WTC11 (cell line): ENCODE measurements at regions not wholly inside any gene's neighbourhood (a gene's known extent, or its start where the extent isn't known, plus 50 kb on each side); places are given as distances from the start of the nearest gene placed in this dataset.

Experiments used
- ATAC-seq: fragments of 200-7000 bp; cut with Tn5 transposase; 2 replicates; pipeline ENCODE4 v1.10.0; 2021; ENCODE audit warnings: mild to moderate bottlenecking, moderate library complexity
- CTCF ChIA-PET: fragments of 300-600 bp; sonication (Branson Sonifier 250); formaldehyde crosslinking; loops from one replicate; lab custom pipeline; 2021; ENCODE audit warnings: antibody characterized with exemption; lab: Charles Lee
- POLR2A ChIA-PET: fragments of 350-600 bp; sonication (Branson Sonifier 250); formaldehyde crosslinking; loops from one replicate; lab custom pipeline; 2021; ENCODE audit warnings: antibody characterized with exemption; lab: Charles Lee
- DNase-seq: peaks from one replicate; pipeline ENCODE4 v3.0.0; 2021; ENCODE audit warnings: low spot score
- H3K27ac Mint-ChIP-seq: 2 replicates; pipeline ENCODE4 v1.8.0; 2021; ENCODE audit warnings: mixed read lengths
- H3K27me3 Mint-ChIP-seq: 2 replicates; pipeline ENCODE4 v1.8.0; 2021; ENCODE audit warnings: low read depth, mild to moderate bottlenecking, moderate library complexity, mixed read lengths
- H3K36me3 Mint-ChIP-seq: 2 replicates; pipeline ENCODE4 v1.8.0; 2021; ENCODE audit warnings: mixed read lengths
- H3K4me1 Mint-ChIP-seq: 2 replicates; pipeline ENCODE4 v1.8.0; 2022; ENCODE audit warnings: mixed read lengths
- H3K4me3 Mint-ChIP-seq: 2 replicates; pipeline ENCODE4 v1.8.0; 2021; ENCODE audit warnings: mild to moderate bottlenecking, moderate library complexity, mixed read lengths
- H3K9me3 Mint-ChIP-seq: 2 replicates; pipeline ENCODE4 v1.8.0; 2021; ENCODE audit warnings: mixed read lengths
- CREM ChIP-seq: sonication (generic); formaldehyde crosslinking; IDR thresholded peaks from 2 replicates; pipeline ENCODE4 v1.8.1; 2022; ENCODE audit warnings: mild to moderate bottlenecking, missing genetic modification reagents, moderate library complexity
- ESRRA ChIP-seq: sonication (generic); formaldehyde crosslinking; IDR thresholded peaks from 2 replicates; pipeline ENCODE4 v1.8.1; 2022; ENCODE audit warnings: mild to moderate bottlenecking, missing genetic modification reagents, borderline replicate concordance
- FOXK1 ChIP-seq: sonication (generic); formaldehyde crosslinking; IDR thresholded peaks from 2 replicates; pipeline ENCODE4 v1.8.0; 2022; ENCODE audit warnings: mild to moderate bottlenecking, moderate library complexity, missing genetic modification reagents
- IRF2 ChIP-seq: sonication (generic); formaldehyde crosslinking; IDR thresholded peaks from 2 replicates; pipeline ENCODE4 v1.8.0; 2022; ENCODE audit warnings: low read depth, missing genetic modification reagents, borderline replicate concordance
- JAZF1 ChIP-seq: fragments of 250-450 bp; sonication (Bioruptor Pico); IDR thresholded peaks from 2 replicates; pipeline ENCODE4 v1.9.0; 2021; ENCODE audit warnings: moderate library complexity, mild to moderate bottlenecking, inconsistent platforms
- JUN ChIP-seq: sonication (generic); formaldehyde crosslinking; IDR thresholded peaks from 2 replicates; pipeline ENCODE4 v1.8.0; 2023; ENCODE audit warnings: mild to moderate bottlenecking, missing genetic modification reagents
- MXD4 ChIP-seq: fragments of 250-450 bp; sonication (Bioruptor Pico); IDR thresholded peaks from 2 replicates; pipeline ENCODE4 v1.8.0; 2021; ENCODE audit warnings: mild to moderate bottlenecking, moderate library complexity, borderline replicate concordance
- NFATC4 ChIP-seq: fragments of 250-450 bp; sonication (Bioruptor Pico); IDR thresholded peaks from 2 replicates; pipeline ENCODE4 v1.9.0; 2021; ENCODE audit warnings: mild to moderate bottlenecking
- NFE2L1 ChIP-seq: sonication (generic); formaldehyde crosslinking; IDR thresholded peaks from 2 replicates; pipeline ENCODE4 v1.8.1; 2023; ENCODE audit warnings: missing genetic modification reagents
- NR3C1 ChIP-seq: sonication (generic); formaldehyde crosslinking; conservative IDR thresholded peaks from 2 replicates; pipeline ENCODE4 v1.8.1; 2023; ENCODE audit warnings: low read depth, mild to moderate bottlenecking, missing genetic modification reagents
- OVOL2 ChIP-seq: fragments of 250-450 bp; sonication (Bioruptor Pico); IDR thresholded peaks from 2 replicates; pipeline ENCODE4 v1.9.0; 2021; ENCODE audit warnings: mild to moderate bottlenecking, borderline replicate concordance
- PRRX2 ChIP-seq: fragments of 250-450 bp; sonication (Bioruptor Pico); IDR thresholded peaks from 2 replicates; pipeline ENCODE4 v1.8.0; 2021; ENCODE audit warnings: mild to moderate bottlenecking
- RELA ChIP-seq: sonication (generic); formaldehyde crosslinking; IDR thresholded peaks from 2 replicates; pipeline ENCODE4 v1.8.1; 2022; ENCODE audit warnings: missing genetic modification reagents, mild to moderate bottlenecking, borderline replicate concordance
- SMAD3 ChIP-seq: sonication (generic); formaldehyde crosslinking; IDR thresholded peaks from 2 replicates; pipeline ENCODE4 v1.8.0; 2022; ENCODE audit warnings: missing genetic modification reagents, mild to moderate bottlenecking, borderline replicate concordance
- SMAD4 ChIP-seq: sonication (generic); formaldehyde crosslinking; IDR thresholded peaks from 2 replicates; pipeline ENCODE4 v1.8.0; 2022; ENCODE audit warnings: mild to moderate bottlenecking, missing genetic modification reagents
- TCF7 ChIP-seq: sonication (generic); formaldehyde crosslinking; IDR thresholded peaks from 2 replicates; pipeline ENCODE4 v1.8.0; 2022; ENCODE audit warnings: mild to moderate bottlenecking, low read depth, missing genetic modification reagents, moderate library complexity
- TEAD1 ChIP-seq: sonication (generic); formaldehyde crosslinking; IDR thresholded peaks from 2 replicates; pipeline ENCODE4 v1.8.0; 2022; ENCODE audit warnings: mild to moderate bottlenecking, missing genetic modification reagents
- ZNF121 ChIP-seq: sonication (generic); formaldehyde crosslinking; IDR thresholded peaks from 2 replicates; pipeline ENCODE4 v1.8.0; 2023; ENCODE audit warnings: missing genetic modification reagents
- ZNF138 ChIP-seq: sonication (generic); formaldehyde crosslinking; conservative IDR thresholded peaks from 2 replicates; pipeline ENCODE4 v1.8.1; 2022; ENCODE audit warnings: mild to moderate bottlenecking, moderate library complexity, missing genetic modification reagents
- ZNF232 ChIP-seq: sonication (generic); formaldehyde crosslinking; IDR thresholded peaks from 2 replicates; pipeline ENCODE4 v1.8.0; 2022; ENCODE audit warnings: mild to moderate bottlenecking, missing genetic modification reagents
- ZNF396 ChIP-seq: fragments of 250-450 bp; sonication (Bioruptor Pico); IDR thresholded peaks from 2 replicates; pipeline ENCODE4 v1.8.0; 2021; ENCODE audit warnings: mild to moderate bottlenecking, moderate library complexity, borderline replicate concordance
- TF ChIP-seq, protein P1 (sequence below): sonication (generic); formaldehyde crosslinking; IDR thresholded peaks from 2 replicates; pipeline ENCODE4 v1.8.1; 2022; ENCODE audit warnings: low read depth, mild to moderate bottlenecking, moderate library complexity, missing genetic modification reagents, borderline replicate concordance
- TF ChIP-seq, protein P2 (sequence below): sonication (generic); formaldehyde crosslinking; IDR thresholded peaks from 2 replicates; pipeline ENCODE4 v1.8.0; 2022; ENCODE audit warnings: mild to moderate bottlenecking, missing genetic modification reagents

DNA sequence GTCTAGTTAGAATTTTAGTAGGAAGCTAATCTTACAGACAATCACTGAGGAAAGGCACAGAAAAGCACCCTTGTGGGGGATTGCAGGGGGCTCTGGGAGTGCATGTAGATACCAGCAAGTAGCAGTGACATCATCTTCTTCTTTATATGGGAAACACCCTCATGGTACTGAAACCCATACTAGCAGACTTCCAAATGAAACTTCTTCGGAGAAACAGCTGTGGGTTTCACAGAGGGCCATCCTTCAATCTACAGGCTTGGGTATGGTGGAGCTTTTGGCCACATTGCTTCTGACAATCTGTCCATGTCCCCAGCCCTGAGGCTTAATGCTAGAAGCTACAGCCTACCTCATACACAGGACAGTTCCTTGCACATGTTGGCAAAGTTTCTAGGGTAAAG, 165.2 kb upstream of the NFIB start:
- ChIA-PET POLR2A (no interaction called here), CTCF (no interaction called here)
- ATAC-seq (peak; percentile 18; the same call in 1 of the 2 replicates), DNase-seq (no peak)
- no peak overlapping the region for H3K4me3 Mint-ChIP-seq
- no peak overlapping the region for H3K27ac Mint-ChIP-seq
- no peaks in the 10 kb centered on the region for H3K27me3 Mint-ChIP-seq
- 0 out of 2 replicates have a peak, but pooled peaks cover 3% of the 10 kb centered on the region for H3K36me3 Mint-ChIP-seq
- peaks cover 9% of the 10 kb centered on the region for H3K9me3 Mint-ChIP-seq
- TF ChIP-seq ESRRA (CRISPR knock-in tag), result no peak
- no peak for TF ChIP-seq RELA (CRISPR knock-in tag)
- no peak for TF ChIP-seq ZNF232
- H3K4me1 Mint-ChIP-seq, result peaks cover 50% of the 10 kb centered on the region

DNA sequence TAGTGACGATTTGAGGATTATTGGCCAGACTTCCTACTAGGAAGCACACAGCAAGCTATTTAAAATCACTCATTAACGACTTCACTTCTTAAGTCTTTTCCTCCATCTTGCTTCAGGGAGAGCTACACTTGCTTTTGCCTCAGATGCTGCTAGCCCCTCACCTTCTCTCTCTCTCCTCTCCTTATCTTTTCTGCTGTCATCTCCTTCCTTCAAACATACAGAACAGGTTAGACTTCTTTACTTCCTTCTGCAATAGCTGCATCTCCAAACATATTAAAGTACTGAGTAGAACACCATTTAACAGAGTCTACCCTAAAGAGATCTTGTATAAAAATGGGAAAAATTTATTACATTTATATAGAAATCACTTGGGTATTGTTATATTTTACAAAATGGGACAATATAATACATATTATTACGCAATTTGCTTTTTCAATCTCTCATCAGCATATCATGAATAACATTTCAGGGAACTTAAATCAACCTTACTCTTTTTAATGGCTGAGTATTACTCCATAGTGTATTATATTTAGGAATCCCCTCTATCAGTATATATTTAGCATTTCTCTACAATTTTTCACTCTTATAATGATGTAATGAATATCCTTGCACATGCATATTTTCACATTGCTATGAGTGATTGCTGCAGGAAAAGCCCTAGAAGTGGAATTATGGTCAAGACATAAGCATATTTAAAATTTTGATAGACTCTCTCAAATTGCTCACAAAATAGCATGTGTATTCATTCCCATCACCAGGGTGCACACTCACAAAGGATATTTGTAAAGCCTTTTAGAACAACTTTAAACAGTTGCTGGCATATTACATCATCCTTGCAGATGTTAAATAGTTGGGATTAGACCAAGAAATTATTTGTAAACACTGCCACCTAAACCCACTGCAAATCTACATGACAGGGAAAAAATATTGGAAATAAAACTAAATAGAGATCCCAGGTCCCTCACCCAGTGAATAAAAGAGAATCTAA, 164.5 kb upstream of the NFIB start:
- DNase-seq (no peak), ATAC-seq (no peak)
- peaks cover 49% of the 10 kb centered on the region for H3K4me1 Mint-ChIP-seq
- CTCF ChIA-PET, result no interaction called here
- H3K9me3 Mint-ChIP-seq, result peaks cover 9% of the 10 kb centered on the region
- no peak for TF ChIP-seq ZNF396 (CRISPR knock-in tag)
- no peak for TF ChIP-seq SMAD4 (CRISPR knock-in tag)
- TF ChIP-seq, protein P1, sequence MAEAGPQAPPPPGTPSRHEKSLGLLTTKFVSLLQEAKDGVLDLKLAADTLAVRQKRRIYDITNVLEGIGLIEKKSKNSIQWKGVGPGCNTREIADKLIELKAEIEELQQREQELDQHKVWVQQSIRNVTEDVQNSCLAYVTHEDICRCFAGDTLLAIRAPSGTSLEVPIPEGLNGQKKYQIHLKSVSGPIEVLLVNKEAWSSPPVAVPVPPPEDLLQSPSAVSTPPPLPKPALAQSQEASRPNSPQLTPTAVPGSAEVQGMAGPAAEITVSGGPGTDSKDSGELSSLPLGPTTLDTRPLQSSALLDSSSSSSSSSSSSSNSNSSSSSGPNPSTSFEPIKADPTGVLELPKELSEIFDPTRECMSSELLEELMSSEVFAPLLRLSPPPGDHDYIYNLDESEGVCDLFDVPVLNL (CRISPR knock-in tag), result no peak
- TF ChIP-seq TEAD1 (CRISPR knock-in tag), result no peak
- no peak for TF ChIP-seq TCF7 (CRISPR knock-in tag)
- no peak for TF ChIP-seq FOXK1
- no peak for TF ChIP-seq OVOL2 (CRISPR knock-in tag)
- TF ChIP-seq, protein P2, sequence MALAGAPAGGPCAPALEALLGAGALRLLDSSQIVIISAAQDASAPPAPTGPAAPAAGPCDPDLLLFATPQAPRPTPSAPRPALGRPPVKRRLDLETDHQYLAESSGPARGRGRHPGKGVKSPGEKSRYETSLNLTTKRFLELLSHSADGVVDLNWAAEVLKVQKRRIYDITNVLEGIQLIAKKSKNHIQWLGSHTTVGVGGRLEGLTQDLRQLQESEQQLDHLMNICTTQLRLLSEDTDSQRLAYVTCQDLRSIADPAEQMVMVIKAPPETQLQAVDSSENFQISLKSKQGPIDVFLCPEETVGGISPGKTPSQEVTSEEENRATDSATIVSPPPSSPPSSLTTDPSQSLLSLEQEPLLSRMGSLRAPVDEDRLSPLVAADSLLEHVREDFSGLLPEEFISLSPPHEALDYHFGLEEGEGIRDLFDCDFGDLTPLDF (CRISPR knock-in tag), result no peak
- TF ChIP-seq JUN (CRISPR knock-in tag), result no peak
- no peak for TF ChIP-seq MXD4 (CRISPR knock-in tag)
- TF ChIP-seq IRF2 (CRISPR knock-in tag), result no peak
- no peak overlapping the region for H3K4me3 Mint-ChIP-seq
- POLR2A ChIA-PET, result no interaction called here
- H3K36me3 Mint-ChIP-seq, result 0 out of 2 replicates have a peak, but pooled peaks cover 3% of the 10 kb centered on the region
- H3K27me3 Mint-ChIP-seq, result no peaks in the 10 kb centered on the region
- no peak overlapping the region for H3K27ac Mint-ChIP-seq

DNA sequence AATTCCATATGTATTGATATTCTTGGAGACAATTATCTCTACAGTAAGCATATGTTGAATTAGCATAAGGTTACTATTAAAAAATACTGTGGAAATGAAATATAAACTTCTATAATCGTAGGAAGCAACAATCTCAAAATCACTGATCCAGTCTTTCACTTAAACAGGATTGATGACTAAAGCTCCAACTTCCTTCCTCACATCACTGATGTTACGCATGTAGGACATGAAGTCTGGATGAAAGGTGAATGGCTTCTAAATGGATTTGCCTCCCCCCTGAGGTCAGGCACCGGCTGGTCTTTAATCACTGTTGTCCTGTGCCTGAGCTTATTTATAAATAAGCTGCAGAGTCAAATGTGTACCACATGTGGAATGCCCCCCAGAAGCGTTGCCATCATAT, 157.1 kb upstream of the NFIB start:
- Mint-ChIP-seq H3K4me1 (peaks cover 17% of the 10 kb centered on the region), H3K4me3 (no peak overlapping the region), H3K9me3 (no peaks in the 10 kb centered on the region), H3K27ac (no peak overlapping the region), H3K27me3 (no peaks in the 10 kb centered on the region; the same call in 1 of the 2 replicates), H3K36me3 (no peaks in the 10 kb centered on the region)
- CTCF ChIA-PET, result interaction anchor here (1.7 kb wide), 1 partner anchor 181 kb away, joined by 4 read pairs; no protein-coding TSS in a partner anchor
- TF ChIP-seq NFE2L1 (no peak), ZNF121 (no peak), OVOL2 (CRISPR knock-in tag) (no peak), CREM (CRISPR knock-in tag) (no peak), JAZF1 (CRISPR knock-in tag) (no peak), ESRRA (CRISPR knock-in tag) (no peak), NR3C1 (CRISPR knock-in tag) (no peak), PRRX2 (no peak), SMAD3 (CRISPR knock-in tag) (no peak), NFATC4 (CRISPR knock-in tag) (no peak), ZNF138 (CRISPR knock-in tag) (no peak)
- ATAC-seq (no peak), DNase-seq (no peak)
- POLR2A ChIA-PET, result interaction anchor here (0.5 kb wide), 1 partner anchor 542 kb away, joined by 3 read pairs; no protein-coding TSS in a partner anchor
